ENCODE measurements at regions not wholly inside any gene's neighbourhood (a gene's known extent, or its start where the extent isn't known, plus 50 kb on each side); places are given as distances from the start of the nearest gene placed in this dataset.

DNA sequence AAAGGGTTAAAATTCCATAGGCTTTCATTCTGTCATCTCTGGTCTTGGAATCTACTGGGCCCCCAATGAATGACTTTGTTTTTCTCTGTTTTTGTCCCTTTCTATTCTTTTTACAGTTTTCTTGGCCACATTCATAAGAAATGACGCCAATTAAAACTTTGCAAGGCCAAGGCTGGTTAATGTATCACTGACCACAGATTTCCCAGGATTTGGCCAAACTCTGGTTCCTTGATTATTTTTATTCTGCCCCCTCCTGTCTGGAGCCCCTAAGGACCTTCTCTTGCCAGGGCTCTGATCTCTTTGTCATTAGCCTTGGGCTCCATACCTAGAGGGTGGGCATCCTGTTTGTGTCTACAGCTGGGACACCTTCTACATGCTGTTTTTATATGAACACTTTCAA, 388.9 kb upstream of the PAPPA start:
- TF ChIP-seq GATA3 (IDR thresholded peaks at IDR 0.05; ENCODE audit: low read depth, low read length) (no peak), GATA2 (IDR thresholded peaks at IDR 0.05; ENCODE audit: low read depth, low read length) (no peak)

All from SH-SY5Y (cell line).